Activated CD8-positive, alpha-beta memory T cell treated with anti-CD3 and anti-CD28 coated beads for 24 hours (primary cell): ENCODE measurements at regions not wholly inside any gene's neighbourhood (a gene's known extent, or its start where the extent isn't known, plus 50 kb on each side); places are given as distances from the start of the nearest gene placed in this dataset.

Source experiments
- DNase-seq: peaks from one replicate; pipeline ENCODE4 v3.0.0-alpha.2; 2020

DNA sequence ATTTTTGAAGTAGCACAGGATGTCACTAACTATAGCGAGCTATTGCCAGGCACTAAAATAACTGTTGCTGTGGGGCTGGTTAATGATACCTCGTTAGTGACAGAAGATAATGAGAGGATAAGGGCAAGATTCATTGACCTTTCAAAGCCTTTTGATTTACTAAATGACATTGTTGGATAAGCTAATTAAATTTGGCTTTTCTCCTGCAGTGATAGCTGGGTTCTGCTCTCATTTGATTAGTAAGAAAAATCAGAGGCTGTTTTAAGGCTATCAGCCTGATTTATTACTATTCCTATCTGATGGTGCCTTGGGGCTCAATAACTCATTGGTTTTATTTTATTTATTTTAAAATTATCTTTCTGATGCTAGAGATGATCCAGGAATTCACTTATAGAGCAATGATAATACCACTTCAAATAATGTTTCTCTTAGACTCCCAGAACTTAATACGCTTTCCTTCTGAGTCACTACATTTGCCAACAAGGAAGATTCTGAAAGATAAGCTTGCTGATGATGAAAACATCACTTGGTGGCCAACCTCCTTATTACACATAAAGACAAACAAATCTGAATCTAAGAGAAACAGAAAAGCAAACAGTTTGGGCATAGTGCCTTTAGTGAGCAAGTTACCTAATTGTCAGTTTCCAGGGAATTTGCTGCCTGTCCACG is 501.3 kb upstream of the ARGLU1 start:
- DNase-seq, result no peak

DNA sequence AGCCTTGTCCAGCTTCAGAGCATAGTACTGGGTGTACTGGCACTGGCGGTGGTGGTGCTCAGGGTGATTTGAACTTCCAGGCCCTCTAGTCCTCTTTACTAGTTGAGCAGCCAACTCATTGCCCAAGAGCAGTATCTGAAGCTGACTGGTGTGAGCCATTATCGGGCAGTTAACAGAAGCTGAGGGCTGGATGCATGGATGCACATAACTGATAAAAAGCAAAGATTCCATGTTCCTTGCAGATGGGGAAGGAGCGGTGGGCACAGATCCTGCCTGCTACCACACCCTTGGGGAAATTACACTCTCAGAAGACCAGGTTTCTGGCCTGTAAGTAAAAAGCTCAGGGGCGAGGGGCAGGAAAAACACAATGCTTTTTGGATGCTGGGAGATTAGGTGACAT is 499.4 kb upstream of the ARGLU1 start:
- no peak for DNase-seq

DNA sequence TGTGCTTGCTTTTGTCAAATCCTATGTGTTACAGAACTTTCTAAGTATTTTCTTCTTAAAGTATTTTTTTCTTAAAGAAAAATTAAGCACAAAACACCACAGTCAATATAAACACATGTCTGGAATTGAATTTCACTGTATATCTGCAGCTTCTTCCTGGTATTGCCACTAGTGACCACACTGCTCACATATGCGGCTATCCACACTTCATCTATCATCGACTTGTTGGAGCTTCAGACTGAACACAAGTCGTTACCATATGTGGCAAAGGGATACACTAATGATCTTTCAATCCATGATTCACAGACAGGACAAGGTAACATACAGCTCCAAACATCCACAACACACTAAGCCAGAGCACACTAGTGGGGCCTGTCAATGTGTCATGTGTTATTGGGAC is 498.4 kb upstream of the ARGLU1 start:
- DNase-seq, result no peak

DNA sequence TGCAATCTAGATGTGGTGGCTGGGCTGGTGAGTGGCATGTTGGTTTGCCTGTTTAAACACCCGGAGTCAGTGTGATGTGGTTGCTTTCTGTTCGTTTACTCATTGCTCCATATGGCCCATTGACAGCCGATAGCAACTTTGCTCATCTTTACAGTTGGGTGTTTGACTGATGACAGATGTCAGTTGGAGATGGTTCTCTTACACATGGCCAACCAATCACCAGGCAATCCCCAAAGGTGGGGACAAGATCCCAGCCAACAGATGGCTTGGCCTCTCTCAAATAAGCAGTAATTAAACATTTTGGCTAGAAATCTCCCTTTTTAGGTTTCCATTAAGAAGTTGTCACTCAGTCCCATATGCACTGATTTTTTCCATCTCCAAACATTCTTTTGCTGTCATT is 497.1 kb upstream of the ARGLU1 start:
- DNase-seq, result no peak

- DNase-seq, result no peak
Observed at GRCh38 chr13:107057028-107057631, 489.2 kb upstream of the ARGLU1 start.

DNA sequence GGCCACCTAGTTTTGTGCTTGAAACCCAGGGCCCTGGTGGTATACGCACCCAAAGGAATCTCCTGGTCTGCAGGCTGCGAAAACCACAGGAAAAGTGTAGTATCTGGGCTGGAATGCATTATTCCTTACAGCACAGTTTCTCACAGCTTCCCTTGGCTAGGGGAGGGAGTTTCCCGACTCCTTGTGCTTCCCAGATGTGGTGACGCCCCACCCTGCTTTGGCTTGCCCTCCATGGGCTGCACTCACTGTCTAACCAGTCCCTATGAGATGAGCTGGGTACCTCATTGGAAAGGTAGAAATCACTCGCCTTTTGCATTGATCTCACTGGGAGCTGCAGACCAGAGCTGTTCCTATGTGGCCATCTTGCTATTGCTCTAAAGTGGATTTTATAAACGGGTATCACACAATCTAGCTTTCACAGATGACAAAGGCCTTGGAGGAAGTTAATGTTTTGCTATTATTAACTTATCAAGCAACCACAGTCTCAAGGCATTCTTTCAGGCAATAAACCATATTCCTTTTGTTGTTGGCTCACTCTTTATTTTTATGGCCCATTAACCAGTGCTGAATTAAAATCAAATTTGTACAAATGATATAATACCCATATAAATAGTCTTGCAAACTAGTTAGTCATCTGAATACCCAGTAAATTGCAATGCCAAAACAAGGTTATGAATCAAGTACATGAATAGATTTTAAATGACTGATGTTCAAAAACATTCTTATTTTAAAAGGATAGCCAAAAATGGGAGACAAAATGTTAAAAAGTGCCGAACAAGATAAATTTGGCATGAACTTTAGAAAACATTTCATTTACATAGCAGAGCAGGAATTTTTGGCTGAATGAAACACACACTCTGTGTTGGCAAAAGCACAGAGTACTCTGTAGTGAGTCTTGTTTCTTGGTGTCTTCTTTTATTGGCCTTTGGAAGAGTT is 475.4 kb upstream of the ARGLU1 start:
- DNase-seq, result no peak

GRCh38 chr13:107035778-107036177 is 467.8 kb upstream of the ARGLU1 start:
- no peak for DNase-seq

DNA sequence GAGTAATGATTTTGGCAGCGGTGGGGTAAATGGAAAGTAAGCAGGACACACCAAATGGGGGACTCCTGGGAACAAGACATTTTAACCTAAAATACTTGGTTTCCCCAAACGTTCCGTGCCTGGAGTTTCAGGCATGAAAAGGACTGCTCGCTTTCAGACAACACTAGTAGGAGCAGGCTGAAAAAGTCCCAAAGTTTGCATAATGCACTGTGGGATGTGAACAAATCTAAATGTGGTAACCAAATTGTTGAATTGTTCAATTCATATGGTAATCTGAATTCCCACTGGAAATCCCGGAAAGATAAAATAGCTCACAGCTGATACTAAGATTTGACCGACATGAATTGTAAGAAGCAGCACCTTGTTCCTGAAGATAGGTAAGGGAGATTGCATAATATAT is 467.2 kb upstream of the ARGLU1 start:
- no peak for DNase-seq

GRCh38 chr13:107034236-107034872 is 466.4 kb upstream of the ARGLU1 start:
- DNase-seq, result no peak

GRCh38 chr13:107031716-107032115 is 463.8 kb upstream of the ARGLU1 start:
- no peak for DNase-seq

DNA sequence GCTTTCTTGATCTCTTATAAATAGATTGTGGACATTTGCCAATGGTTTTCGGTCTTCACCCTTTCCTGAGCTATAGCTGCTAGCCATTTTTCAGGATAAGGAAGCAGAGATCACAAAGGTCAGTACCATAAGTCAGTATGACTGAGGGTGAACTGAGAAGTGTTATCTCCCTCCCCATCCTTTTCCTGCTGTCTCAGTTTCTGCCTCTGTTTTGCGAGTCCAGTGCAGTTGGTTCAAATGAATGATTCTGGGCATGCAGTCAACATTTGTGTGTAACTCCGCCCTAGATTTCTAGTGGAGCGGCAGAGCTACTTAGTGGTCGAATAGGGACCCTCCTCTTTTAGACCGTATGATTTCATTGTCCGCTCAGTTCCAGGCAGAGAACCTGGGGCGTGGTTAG is 460.8 kb upstream of the ARGLU1 start:
- DNase-seq, result no peak

GRCh38 chr13:107025991-107026390 is 458.1 kb upstream of the ARGLU1 start:
- no peak for DNase-seq

GRCh38 chr13:107023335-107023734 is 455.4 kb upstream of the ARGLU1 start:
- no peak for DNase-seq

DNA sequence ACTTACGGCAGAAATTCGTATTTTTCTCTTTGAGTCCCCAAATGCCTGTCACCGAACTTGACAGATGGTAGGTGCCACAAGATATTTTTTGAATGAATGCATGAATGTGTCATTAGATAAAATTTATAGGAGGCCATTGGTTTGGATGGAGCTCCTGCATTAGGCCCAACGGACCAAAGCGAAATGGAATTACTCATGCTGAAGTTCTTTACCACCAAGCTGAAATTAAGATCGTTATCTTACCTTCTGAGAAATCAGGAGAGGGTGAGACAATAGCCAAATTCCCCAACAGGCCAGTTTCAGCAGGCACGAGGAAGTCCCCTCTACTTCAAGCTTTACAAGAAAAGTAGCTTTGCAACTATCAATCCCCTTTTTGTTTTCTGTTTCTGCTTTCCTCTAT is 452.5 kb upstream of the ARGLU1 start:
- DNase-seq, result no peak

DNA sequence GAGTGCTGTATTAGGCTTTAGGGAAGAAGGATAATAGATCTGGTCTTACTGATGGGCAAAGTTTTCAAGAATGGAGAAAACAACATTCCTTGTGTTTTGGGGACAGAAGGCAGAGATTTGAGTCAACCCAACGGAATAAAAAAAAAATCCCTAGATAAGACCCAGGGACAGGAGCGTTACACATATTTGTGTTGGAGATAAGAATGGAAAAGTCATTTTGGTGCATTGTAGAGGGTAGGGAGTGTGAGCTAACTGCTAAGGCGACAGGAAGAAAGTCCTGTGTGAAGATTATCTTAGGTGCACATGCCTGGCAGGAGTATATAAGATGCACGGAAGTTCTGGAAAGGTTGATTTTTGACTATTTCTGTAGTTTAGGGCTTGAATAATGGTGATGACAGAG is 450.3 kb upstream of the ARGLU1 start:
- DNase-seq, result no peak

DNA sequence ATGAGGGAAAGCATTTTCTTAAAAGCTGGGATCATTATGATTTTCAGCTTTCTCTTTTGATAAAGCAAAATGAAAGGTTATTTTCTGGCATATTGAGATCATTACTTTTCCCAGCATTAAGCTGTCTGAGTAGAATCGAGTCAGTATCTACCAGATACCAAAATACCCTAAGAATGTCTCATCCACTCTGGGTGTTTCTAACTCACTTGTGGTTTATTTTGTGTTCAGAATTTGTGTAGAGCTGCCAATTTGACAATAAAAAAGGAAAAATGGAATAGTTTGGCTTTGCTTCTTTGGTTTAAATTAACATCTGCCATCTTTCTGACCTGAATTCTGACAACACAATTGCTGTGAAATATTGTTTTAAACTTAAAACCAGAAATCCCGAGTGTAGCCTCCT is 438.7 kb upstream of the ARGLU1 start:
- no peak for DNase-seq

DNA sequence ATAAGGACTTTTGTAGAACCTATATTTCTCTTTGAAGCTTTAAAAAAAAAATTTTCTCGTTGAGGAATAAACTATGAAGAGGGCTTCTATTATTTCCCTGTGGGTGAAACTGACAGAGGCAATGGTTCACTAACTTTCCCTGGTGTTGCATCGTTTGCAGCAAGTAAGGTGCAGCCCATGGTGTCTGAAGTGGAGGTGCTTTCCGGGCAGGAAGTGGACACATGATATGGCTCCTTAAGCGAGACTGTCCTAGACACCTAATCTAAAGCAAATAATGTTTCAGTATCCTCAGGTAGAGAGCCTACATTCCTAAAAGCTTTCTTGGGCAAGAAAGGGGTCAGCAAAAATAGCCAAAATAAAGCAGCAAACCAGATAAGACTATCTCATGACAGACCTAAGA is 437.6 kb upstream of the ARGLU1 start:
- no peak for DNase-seq

- DNase-seq, result no peak
Observed at GRCh38 chr13:107003911-107004310, 436.0 kb upstream of the ARGLU1 start.

- no peak for DNase-seq
Observed at GRCh38 chr13:106998664-106999063, 430.7 kb upstream of the ARGLU1 start.

- DNase-seq, result no peak
Observed at GRCh38 chr13:106997696-106998095, 429.8 kb upstream of the ARGLU1 start.

- no peak for DNase-seq
Observed at GRCh38 chr13:106996867-106997618, 429.1 kb upstream of the ARGLU1 start.

- no peak for DNase-seq
Observed at GRCh38 chr13:106990594-106990993, 422.7 kb upstream of the ARGLU1 start.

GRCh38 chr13:106989876-106990275 is 421.9 kb upstream of the ARGLU1 start:
- no peak for DNase-seq
